Prostate gland (tissue), 2 donors: ENCODE measurements at regions not wholly inside any gene's neighbourhood (a gene's known extent, or its start where the extent isn't known, plus 50 kb on each side); places are given as distances from the start of the nearest gene placed in this dataset.
"Not testable (repeated sequence)": the region's sequence is repeated elsewhere in the genome, so short reads cannot be mapped to it uniquely, and the experiment has no call there.

Source experiments
- DNase-seq: peaks from one replicate; pipeline ENCODE4 v3.0.0-alpha.2; 2019; ENCODE audit warnings: low spot score
- H3K27ac ChIP-seq, 2 donors: fragments of 200-600 bp; sonication (generic); 2 replicates each; pipeline ENCODE4 v1.5.1; 2017 to 2019
- H3K27me3 ChIP-seq: fragments of 200-600 bp; sonication (generic); replicated peaks from 2 replicates; pipeline ENCODE4 v1.5.1; 2019; ENCODE audit not compliant: insufficient read depth
- H3K36me3 ChIP-seq, 2 donors: fragments of 200-600 bp; sonication (generic); 1 replicate in 1 of 2; 2 replicates in 1 of 2; pipeline versions ENCODE4 v1.5.1 to v1.8.1; 2017 to 2019
- H3K4me1 ChIP-seq: fragments of 200-600 bp; sonication (generic); replicated peaks from 2 replicates; pipeline ENCODE4 v1.5.1; 2019
- H3K4me3 ChIP-seq, 2 donors: fragments of 200-600 bp; sonication (generic); 2 replicates each; pipeline ENCODE4 v1.5.1; 2017 to 2019
- H3K9me3 ChIP-seq: fragments of 200-600 bp; sonication (generic); 2 replicates; pipeline ENCODE4 v1.5.1; 2017
- POLR2A ChIP-seq: fragments of 450-650 bp; IDR thresholded peaks from one replicate; pipeline ENCODE4 v1.6.1; 2016; ENCODE audit warnings: antibody characterized with exemption, mild to moderate bottlenecking
- POLR2AphosphoS5 ChIP-seq: sonication (generic); formaldehyde crosslinking; IDR thresholded peaks from one replicate; pipeline ENCODE4 v1.6.1; 2017; ENCODE audit warnings: antibody characterized with exemption
- WGBS: methylation state at CpG from one replicate; pipeline ENCODE4 v1.1.5; 2018; 5-methylcytosine and 5-hydroxymethylcytosine counted together
- intact Hi-C: fragments of 100-400 bp; cut with DNase I; formaldehyde crosslinking; loops from one replicate; pipeline ENCODE4 v1.14.2; 2022
- TF ChIP-seq, protein P1 (sequence below), 4 experiments: fragments of 200-600 bp in 2 of 4; fragments of 450-650 bp in 2 of 4; sonication (generic) in 2 of 4; IDR thresholded peaks; 1 replicate in 3 of 4; 2 replicates in 1 of 4; pipeline ENCODE4 v1.5.1; 2016 to 2019; ENCODE audit warnings: antibody characterized with exemption in 4 of 4, mild to moderate bottlenecking in 2 of 4, moderate library complexity in 2 of 4

DNA sequence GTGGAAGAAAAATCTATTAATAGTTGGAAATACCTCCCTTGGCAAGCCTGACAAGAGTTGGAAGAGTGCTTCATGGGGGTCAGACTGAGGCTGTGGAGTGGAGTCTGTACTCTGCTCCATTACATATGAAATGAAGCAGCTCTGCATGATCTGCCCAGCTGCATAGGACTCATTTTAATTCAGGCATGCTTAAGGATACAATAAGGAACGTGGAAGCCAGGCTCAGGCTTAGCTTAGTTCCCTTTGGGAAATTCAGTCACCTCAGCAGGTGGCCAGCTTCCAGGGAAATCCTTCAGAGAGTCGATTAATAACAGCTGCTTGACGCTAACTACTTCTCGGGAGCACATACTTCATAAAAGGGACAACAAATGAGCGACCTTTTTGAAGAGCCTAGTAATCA, 1672.9 kb upstream of the WWC1 start:
- no peaks in the 10 kb centered on the region for H3K4me1 ChIP-seq
- no peak overlapping the region for H3K4me3 ChIP-seq
- H3K27me3 ChIP-seq, result no peaks in the 10 kb centered on the region
- 79% methylated on average over 5 of the region's 5 CpGs for WGBS
- no peaks in the 10 kb centered on the region for H3K36me3 ChIP-seq
- no peak overlapping the region for H3K27ac ChIP-seq
- intact Hi-C loops, result no loop called here
- no peaks in the 10 kb centered on the region for H3K9me3 ChIP-seq
- DNase-seq, result no peak
- TF ChIP-seq POLR2A (no peak), POLR2AphosphoS5 (no peak)
- TF ChIP-seq, protein P1, sequence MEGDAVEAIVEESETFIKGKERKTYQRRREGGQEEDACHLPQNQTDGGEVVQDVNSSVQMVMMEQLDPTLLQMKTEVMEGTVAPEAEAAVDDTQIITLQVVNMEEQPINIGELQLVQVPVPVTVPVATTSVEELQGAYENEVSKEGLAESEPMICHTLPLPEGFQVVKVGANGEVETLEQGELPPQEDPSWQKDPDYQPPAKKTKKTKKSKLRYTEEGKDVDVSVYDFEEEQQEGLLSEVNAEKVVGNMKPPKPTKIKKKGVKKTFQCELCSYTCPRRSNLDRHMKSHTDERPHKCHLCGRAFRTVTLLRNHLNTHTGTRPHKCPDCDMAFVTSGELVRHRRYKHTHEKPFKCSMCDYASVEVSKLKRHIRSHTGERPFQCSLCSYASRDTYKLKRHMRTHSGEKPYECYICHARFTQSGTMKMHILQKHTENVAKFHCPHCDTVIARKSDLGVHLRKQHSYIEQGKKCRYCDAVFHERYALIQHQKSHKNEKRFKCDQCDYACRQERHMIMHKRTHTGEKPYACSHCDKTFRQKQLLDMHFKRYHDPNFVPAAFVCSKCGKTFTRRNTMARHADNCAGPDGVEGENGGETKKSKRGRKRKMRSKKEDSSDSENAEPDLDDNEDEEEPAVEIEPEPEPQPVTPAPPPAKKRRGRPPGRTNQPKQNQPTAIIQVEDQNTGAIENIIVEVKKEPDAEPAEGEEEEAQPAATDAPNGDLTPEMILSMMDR (IDR thresholded peaks at IDR 0.05), result no peak

DNA sequence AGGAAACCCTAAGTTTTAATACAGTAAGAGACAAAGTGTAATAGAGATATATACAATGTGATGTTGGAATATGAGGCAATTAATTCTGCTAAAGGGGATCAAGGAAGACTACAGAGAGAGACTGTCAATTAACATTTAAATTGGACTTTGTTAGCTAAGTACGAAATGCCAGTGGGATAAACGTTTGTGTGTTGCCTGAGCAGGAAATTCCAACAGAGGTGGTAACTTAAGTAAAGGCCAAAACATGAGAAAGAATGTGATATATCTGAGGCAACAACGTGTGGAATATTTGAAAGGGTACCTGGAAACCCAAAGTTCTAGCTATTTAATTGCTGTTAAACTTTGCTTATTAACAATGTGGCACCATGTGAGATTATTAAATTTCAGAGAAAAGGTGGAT, 1666.9 kb upstream of the WWC1 start:
- Histone ChIP-seq H3K4me3 (no peak overlapping the region), H3K36me3 (no peaks in the 10 kb centered on the region), H3K9me3 (no peaks in the 10 kb centered on the region), H3K4me1 (no peaks in the 10 kb centered on the region), H3K27me3 (no peaks in the 10 kb centered on the region), H3K27ac (no peak overlapping the region)
- TF ChIP-seq, protein P1 (IDR thresholded peaks at IDR 0.05), result no peak
- TF ChIP-seq POLR2AphosphoS5 (no peak), POLR2A (no peak)
- no peak for DNase-seq
- WGBS, result 33% methylated on average over 3 of the region's 3 CpGs
- intact Hi-C loops, result no loop called here

DNA sequence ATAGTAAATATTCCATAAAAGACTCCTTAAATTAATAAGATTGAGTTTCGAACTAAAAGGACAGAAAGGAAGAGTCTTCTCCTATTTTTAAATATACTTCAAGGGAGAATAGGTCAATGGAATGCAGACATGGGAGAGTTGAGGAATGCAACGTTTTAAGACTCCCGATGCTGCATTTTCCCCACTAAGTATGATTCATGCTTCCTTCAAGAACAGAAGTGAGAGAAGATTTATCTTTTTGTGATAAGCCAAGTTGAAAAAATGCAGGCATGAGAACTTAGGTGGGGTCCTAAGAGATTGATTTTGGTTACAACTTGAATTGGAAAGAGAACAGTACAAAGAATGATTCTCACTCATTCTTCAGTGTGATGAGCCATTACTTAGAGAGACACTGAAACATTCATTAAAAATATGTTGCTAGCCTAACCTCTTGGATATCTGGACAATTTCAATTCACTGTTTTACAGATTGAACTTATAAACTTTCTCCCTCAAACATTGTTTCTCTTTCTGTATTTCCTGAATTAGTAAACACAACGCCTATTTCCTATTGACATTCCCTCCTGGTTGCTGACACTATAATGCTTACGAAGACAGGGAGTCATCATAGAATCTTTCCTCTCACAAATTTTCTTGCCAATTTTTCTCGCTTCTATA, 1666.1 kb upstream of the WWC1 start:
- no peaks in the 10 kb centered on the region for H3K4me1 ChIP-seq
- no peak overlapping the region for H3K4me3 ChIP-seq
- no peaks in the 10 kb centered on the region for H3K9me3 ChIP-seq
- no peaks in the 10 kb centered on the region for H3K27me3 ChIP-seq
- no peak for DNase-seq
- intact Hi-C loops, result no loop called here
- 75% methylated on average over 6 of the region's 6 CpGs for WGBS
- TF ChIP-seq POLR2A (no peak), POLR2AphosphoS5 (no peak)
- TF ChIP-seq, protein P1 (IDR thresholded peaks at IDR 0.05), result no peak
- no peak overlapping the region for H3K27ac ChIP-seq
- H3K36me3 ChIP-seq, result no peaks in the 10 kb centered on the region

DNA sequence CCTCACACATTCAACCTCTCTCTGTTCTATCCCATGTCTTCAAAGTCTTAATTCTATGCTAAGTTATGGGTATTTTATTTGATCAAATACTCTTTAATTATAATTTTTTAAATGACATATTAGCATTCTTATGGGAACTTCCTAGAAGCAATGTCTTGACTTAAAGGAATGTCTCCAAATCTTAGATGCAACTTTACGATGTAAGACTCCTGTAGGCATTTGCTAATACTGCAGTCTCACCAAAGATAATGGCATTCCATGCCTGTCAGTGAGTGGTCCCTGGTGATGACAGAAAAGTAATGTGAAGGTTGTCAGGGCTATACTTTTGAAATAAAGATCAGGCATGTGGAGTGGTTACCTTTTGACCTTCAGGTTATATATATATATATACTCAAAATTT, 1654.2 kb upstream of the WWC1 start:
- Histone ChIP-seq H3K27me3 (no peaks in the 10 kb centered on the region), H3K4me1 (no peaks in the 10 kb centered on the region), H3K4me3 (no peak overlapping the region), H3K27ac (no peak overlapping the region), H3K36me3 (no peaks in the 10 kb centered on the region), H3K9me3 (no peaks in the 10 kb centered on the region)
- intact Hi-C loops, result no loop called here
- TF ChIP-seq, protein P1 (IDR thresholded peaks at IDR 0.05), result no peak
- no peak for TF ChIP-seq POLR2AphosphoS5
- TF ChIP-seq POLR2A, result no peak
- no peak for DNase-seq
- 97% methylated on average over 1 of the region's 1 CpG for WGBS

DNA sequence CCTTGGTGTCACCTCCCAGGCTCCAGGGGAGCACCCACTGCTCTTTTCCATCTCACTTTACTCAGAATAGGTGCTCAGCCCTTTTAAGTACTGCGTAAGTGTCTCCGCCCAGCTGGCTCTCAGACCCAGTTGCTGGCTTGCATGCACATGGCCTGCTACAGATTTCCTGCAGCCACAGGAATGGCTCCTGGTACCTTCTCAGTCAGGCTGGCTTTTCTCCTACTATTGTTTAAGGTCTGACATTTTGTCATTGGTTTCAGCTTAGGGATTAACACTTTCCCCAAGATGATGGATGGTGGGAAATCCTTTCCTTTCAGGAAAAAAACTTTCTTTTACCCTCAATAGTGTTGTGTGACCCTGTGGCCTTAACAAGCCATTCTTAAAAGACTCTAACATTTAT, 1652.3 kb upstream of the WWC1 start:
- Histone ChIP-seq H3K4me3 (no peak overlapping the region), H3K27me3 (no peaks in the 10 kb centered on the region), H3K36me3 (no peaks in the 10 kb centered on the region), H3K27ac (no peak overlapping the region), H3K4me1 (no peaks in the 10 kb centered on the region), H3K9me3 (no peaks in the 10 kb centered on the region)
- no peak for TF ChIP-seq POLR2AphosphoS5
- TF ChIP-seq, protein P1 (IDR thresholded peaks at IDR 0.05), result no peak
- no peak for TF ChIP-seq POLR2A
- intact Hi-C loops, result no loop called here
- WGBS, result 100% methylated on average over 2 of the region's 2 CpGs
- no peak for DNase-seq

DNA sequence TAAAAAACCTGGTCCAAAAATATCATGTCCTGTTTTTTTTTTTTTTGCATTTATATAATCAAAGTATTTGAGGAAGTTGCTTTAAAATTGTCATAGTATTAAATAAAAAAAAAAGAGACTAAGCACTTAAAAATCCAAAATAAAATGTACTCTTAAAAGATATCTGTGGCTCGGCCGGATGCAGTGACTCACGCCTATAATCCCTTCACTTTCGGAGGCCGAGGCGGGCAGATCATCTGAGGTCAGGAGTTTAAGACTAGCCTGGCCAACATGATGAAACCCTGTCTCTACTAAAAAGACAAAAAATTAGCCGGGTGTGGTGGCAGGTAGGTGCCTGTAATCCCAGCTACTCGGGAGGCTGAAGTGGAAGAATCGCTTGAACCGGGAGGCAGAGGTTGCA, 1651.3 kb upstream of the WWC1 start:
- H3K36me3 ChIP-seq, H3K9me3 ChIP-seq, H3K4me3 ChIP-seq, intact Hi-C loops, H3K27ac ChIP-seq, DNase-seq, H3K4me1 ChIP-seq, H3K27me3 ChIP-seq: not testable (repeated sequence)
- 81% methylated on average over 10 of the region's 10 CpGs for WGBS
